ENCODE measurements at regions not wholly inside any gene's neighbourhood (a gene's known extent, or its start where the extent isn't known, plus 50 kb on each side); places are given as distances from the start of the nearest gene placed in this dataset.

GRCh38 chr9:93731963-93732362, 155.6 kb downstream of the PHF2 start:
- no peak for TF ChIP-seq RBFOX2 (IDR thresholded peaks at IDR 0.05; ENCODE audit: low read depth, low read length)
- no peak for TF ChIP-seq ARID1B (IDR thresholded peaks at IDR 0.05)
- no peak for TF ChIP-seq POLR2A (conservative IDR thresholded peaks at IDR 0.05)
- peak; percentile 62; the same call in 1 of the 2 replicates for TF ChIP-seq TRIM28 (IDR thresholded peaks at IDR 0.05)
- TF ChIP-seq CBX3 (IDR thresholded peaks at IDR 0.05; ENCODE audit: borderline replicate concordance in 1 of 2, low read length in 2 of 2), result peak in 1 of 2 experiments; percentile 61; a peak in 2 of 3 replicates
- H3K4me3 ChIP-seq, result no peak overlapping the region
- no TSS peak for BruUV-seq (replicated peaks)
- H3K9ac ChIP-seq (ENCODE audit: insufficient read depth in 1 of 2, low read depth in 2 of 2, low read length in 2 of 2), result no peak overlapping the region
- no peaks in the 10 kb centered on the region for H3K4me1 ChIP-seq (replicated peaks in 1 of 2; ENCODE audit: control insufficient read depth in 2 of 2, insufficient read depth in 2 of 2, low read length in 2 of 2)
- no peak for FAIRE-seq
- no peaks in the 10 kb centered on the region for H4K20me1 ChIP-seq (replicated peaks; ENCODE audit: control insufficient read depth, insufficient read depth, low read length)
- in situ Hi-C loops (cut with MboI), result no loop called here
- no peak for DNase-seq (ENCODE audit: extremely low read depth in 1 of 4, low spot score in 3 of 4)
- H3K36me3 ChIP-seq (ENCODE audit: control insufficient read depth, insufficient read depth, low read length), result no peaks in the 10 kb centered on the region
- CTCF ChIA-PET (ENCODE audit: low intra/inter-chr PET ratio), result no interaction called here
- ATAC-seq, result no peak
- 4% methylated on average over 1 of the region's 1 CpG for whole genome bisulfite sequencing (ENCODE audit: insufficient coverage, low coverage, missing lambda C conversion rate)
- POLR2A ChIA-PET, result interaction anchor here (0.7 kb wide), 1 partner anchor 127 kb away, joined by 4 read pairs; no protein-coding TSS in a partner anchor
- intact Hi-C loops (cut with micrococcal nuclease), result no loop called here
- peaks cover 0 to 26% of the 10 kb centered on the region in 2 experiments; a peak in 2 of 5 replicates for H3K27me3 ChIP-seq (ENCODE audit: control insufficient read depth in 2 of 2, insufficient read depth in 2 of 2, low read length in 2 of 2)
- H3K4me2 ChIP-seq (ENCODE audit: insufficient read depth, low read length), result no peak overlapping the region
- no peak overlapping the region for H3K27ac ChIP-seq (ENCODE audit: extremely low read depth, low read depth, low read length)
- H3K79me2 ChIP-seq (ENCODE audit: control insufficient read depth, insufficient read depth, low read length), result no peaks in the 10 kb centered on the region
- H3K9me1 ChIP-seq (ENCODE audit: control insufficient read depth, insufficient read depth, low read length), result peaks cover 3% of the 10 kb centered on the region
- peaks cover 2% of the 10 kb centered on the region; the same call in 1 of the 2 replicates for H3K9me3 ChIP-seq (replicated peaks; ENCODE audit: control insufficient read depth, insufficient read depth, low read depth, low read length)
- no peak overlapping the region for H2AFZ ChIP-seq (ENCODE audit: low read depth, low read length)

GRCh38 chr9:93730648-93731047, 154.3 kb downstream of the PHF2 start:
- intact Hi-C loops (cut with micrococcal nuclease), result no loop called here
- in situ Hi-C loops (cut with MboI), result no loop called here
- H3K36me3 ChIP-seq (ENCODE audit: control insufficient read depth, insufficient read depth, low read length), result no peaks in the 10 kb centered on the region
- FAIRE-seq (no peak), ATAC-seq (no peak), DNase-seq (ENCODE audit: extremely low read depth in 1 of 4, low spot score in 3 of 4) (no peak)
- peaks cover 0 to 34% of the 10 kb centered on the region in 2 experiments; a peak in 2 of 5 replicates for H3K27me3 ChIP-seq (ENCODE audit: control insufficient read depth in 2 of 2, insufficient read depth in 2 of 2, low read length in 2 of 2)
- H3K4me2 ChIP-seq (ENCODE audit: insufficient read depth, low read length), result no peak overlapping the region
- BruUV-seq (replicated peaks), result no TSS peak
- no peak overlapping the region for H3K4me3 ChIP-seq
- POLR2A ChIA-PET, result no interaction called here
- no peak overlapping the region for H3K27ac ChIP-seq (ENCODE audit: extremely low read depth, low read depth, low read length)
- H2AFZ ChIP-seq (ENCODE audit: low read depth, low read length), result no peak overlapping the region
- no peak overlapping the region for H3K9ac ChIP-seq (ENCODE audit: insufficient read depth in 1 of 2, low read depth in 2 of 2, low read length in 2 of 2)
- H3K9me1 ChIP-seq (ENCODE audit: control insufficient read depth, insufficient read depth, low read length), result peaks cover 3% of the 10 kb centered on the region
- CTCF ChIA-PET (ENCODE audit: low intra/inter-chr PET ratio), result no interaction called here
- H3K79me2 ChIP-seq (ENCODE audit: control insufficient read depth, insufficient read depth, low read length), result no peaks in the 10 kb centered on the region
- peaks cover 2% of the 10 kb centered on the region; the same call in 1 of the 2 replicates for H3K9me3 ChIP-seq (replicated peaks; ENCODE audit: control insufficient read depth, insufficient read depth, low read depth, low read length)
- no peaks in the 10 kb centered on the region for H4K20me1 ChIP-seq (replicated peaks; ENCODE audit: control insufficient read depth, insufficient read depth, low read length)
- WGBS (ENCODE audit: insufficient coverage, low coverage, missing lambda C conversion rate), result 3% methylated on average over 8 of the region's 8 CpGs
- H3K4me1 ChIP-seq (replicated peaks in 1 of 2; ENCODE audit: control insufficient read depth in 2 of 2, insufficient read depth in 2 of 2, low read length in 2 of 2), result no peaks in the 10 kb centered on the region
- TF ChIP-seq HEY1 (CRISPR knock-in tag; IDR thresholded peaks at IDR 0.05; ENCODE audit: borderline replicate concordance) (no peak), ETV5 (CRISPR knock-in tag; IDR thresholded peaks at IDR 0.05; ENCODE audit: low read depth) (no peak), ZNF12 (CRISPR knock-in tag; IDR thresholded peaks at IDR 0.05) (no peak), MEF2D (tag; conservative IDR thresholded peaks at IDR 0.05; ENCODE audit: low read depth) (no peak), CSDE1 (IDR thresholded peaks at IDR 0.05) (no peak), SMARCA4 (IDR thresholded peaks at IDR 0.05) (no peak), MTA2 (IDR thresholded peaks at IDR 0.05; ENCODE audit: low read depth) (no peak), CEBPG (CRISPR knock-in tag; IDR thresholded peaks at IDR 0.05) (no peak), CEBPG (tag; conservative IDR thresholded peaks at IDR 0.05 in 1 of 2, IDR thresholded peaks at IDR 0.05 in 1 of 2) (no peak), ZSCAN29 (IDR thresholded peaks at IDR 0.05) (no peak)
- TF ChIP-seq, protein P1, sequence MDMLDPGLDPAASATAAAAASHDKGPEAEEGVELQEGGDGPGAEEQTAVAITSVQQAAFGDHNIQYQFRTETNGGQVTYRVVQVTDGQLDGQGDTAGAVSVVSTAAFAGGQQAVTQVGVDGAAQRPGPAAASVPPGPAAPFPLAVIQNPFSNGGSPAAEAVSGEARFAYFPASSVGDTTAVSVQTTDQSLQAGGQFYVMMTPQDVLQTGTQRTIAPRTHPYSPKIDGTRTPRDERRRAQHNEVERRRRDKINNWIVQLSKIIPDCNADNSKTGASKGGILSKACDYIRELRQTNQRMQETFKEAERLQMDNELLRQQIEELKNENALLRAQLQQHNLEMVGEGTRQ (CRISPR knock-in tag; IDR thresholded peaks at IDR 0.05), result no peak
- TF ChIP-seq, protein P2, sequence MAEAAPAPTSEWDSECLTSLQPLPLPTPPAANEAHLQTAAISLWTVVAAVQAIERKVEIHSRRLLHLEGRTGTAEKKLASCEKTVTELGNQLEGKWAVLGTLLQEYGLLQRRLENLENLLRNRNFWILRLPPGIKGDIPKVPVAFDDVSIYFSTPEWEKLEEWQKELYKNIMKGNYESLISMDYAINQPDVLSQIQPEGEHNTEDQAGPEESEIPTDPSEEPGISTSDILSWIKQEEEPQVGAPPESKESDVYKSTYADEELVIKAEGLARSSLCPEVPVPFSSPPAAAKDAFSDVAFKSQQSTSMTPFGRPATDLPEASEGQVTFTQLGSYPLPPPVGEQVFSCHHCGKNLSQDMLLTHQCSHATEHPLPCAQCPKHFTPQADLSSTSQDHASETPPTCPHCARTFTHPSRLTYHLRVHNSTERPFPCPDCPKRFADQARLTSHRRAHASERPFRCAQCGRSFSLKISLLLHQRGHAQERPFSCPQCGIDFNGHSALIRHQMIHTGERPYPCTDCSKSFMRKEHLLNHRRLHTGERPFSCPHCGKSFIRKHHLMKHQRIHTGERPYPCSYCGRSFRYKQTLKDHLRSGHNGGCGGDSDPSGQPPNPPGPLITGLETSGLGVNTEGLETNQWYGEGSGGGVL (CRISPR knock-in tag; IDR thresholded peaks at IDR 0.05), result no peak
